Neural crest cell (in vitro differentiated cells): ENCODE measurements at regions not wholly inside any gene's neighbourhood (a gene's known extent, or its start where the extent isn't known, plus 50 kb on each side); places are given as distances from the start of the nearest gene placed in this dataset.

ENCODE experiments used
- DNase-seq: peaks from one replicate; pipeline ENCODE4 v3.0.0; 2021; ENCODE audit warnings: low read depth, mixed read lengths, low spot score
- H3K27ac Mint-ChIP-seq: one replicate; pipeline ENCODE4 v1.8.0; 2021; ENCODE audit warnings: mild to moderate bottlenecking, mixed read lengths; ENCODE audit not compliant: unreplicated experiment
- H3K27me3 Mint-ChIP-seq: 2 replicates; pipeline ENCODE4 v1.8.0; 2021; ENCODE audit warnings: low read depth, mild to moderate bottlenecking, mixed read lengths
- H3K36me3 Mint-ChIP-seq: 2 replicates; pipeline ENCODE4 v1.8.0; 2021; ENCODE audit warnings: low read depth, mild to moderate bottlenecking, mixed read lengths
- H3K4me1 Mint-ChIP-seq: 2 replicates; pipeline ENCODE4 v1.8.0; 2021; ENCODE audit warnings: mixed read lengths
- H3K4me3 Mint-ChIP-seq: one replicate; pipeline ENCODE4 v1.8.0; 2021; ENCODE audit warnings: mild to moderate bottlenecking, mixed read lengths
- H3K9me3 Mint-ChIP-seq: 2 replicates; pipeline ENCODE4 v1.8.0; 2021; ENCODE audit warnings: mixed read lengths
- TF ChIP-seq, protein P1 (sequence below): fragments of 200-600 bp; sonication (generic); conservative IDR thresholded peaks from 2 replicates; pipeline ENCODE4 v1.5.0; 2021; ENCODE audit warnings: antibody characterized with exemption, mild to moderate bottlenecking

DNA sequence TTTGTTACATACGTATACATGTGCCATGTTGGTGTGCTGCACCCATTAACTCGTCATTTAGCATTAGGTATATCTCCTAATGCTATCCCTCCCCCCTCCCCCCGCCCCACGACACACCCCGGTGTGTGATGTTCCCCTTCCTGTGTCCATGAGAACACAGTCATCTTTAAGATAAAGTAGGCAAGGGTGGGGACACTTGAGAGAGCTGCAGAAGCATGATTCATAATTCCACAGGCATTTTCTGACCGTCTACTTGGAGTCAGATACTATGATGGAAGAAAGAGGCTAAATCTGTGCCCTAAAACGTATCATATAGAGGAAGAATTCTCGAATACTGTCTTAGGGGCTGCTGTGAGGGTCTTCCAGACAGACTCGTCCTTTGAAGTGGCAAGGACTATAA, 145.9 kb upstream of the VASH1 start:
- no peak overlapping the region for H3K4me3 Mint-ChIP-seq
- peaks cover 2% of the 10 kb centered on the region for H3K36me3 Mint-ChIP-seq
- peaks cover 9% of the 10 kb centered on the region for H3K4me1 Mint-ChIP-seq
- H3K27me3 Mint-ChIP-seq, result peaks cover 14% of the 10 kb centered on the region
- TF ChIP-seq, protein P1, sequence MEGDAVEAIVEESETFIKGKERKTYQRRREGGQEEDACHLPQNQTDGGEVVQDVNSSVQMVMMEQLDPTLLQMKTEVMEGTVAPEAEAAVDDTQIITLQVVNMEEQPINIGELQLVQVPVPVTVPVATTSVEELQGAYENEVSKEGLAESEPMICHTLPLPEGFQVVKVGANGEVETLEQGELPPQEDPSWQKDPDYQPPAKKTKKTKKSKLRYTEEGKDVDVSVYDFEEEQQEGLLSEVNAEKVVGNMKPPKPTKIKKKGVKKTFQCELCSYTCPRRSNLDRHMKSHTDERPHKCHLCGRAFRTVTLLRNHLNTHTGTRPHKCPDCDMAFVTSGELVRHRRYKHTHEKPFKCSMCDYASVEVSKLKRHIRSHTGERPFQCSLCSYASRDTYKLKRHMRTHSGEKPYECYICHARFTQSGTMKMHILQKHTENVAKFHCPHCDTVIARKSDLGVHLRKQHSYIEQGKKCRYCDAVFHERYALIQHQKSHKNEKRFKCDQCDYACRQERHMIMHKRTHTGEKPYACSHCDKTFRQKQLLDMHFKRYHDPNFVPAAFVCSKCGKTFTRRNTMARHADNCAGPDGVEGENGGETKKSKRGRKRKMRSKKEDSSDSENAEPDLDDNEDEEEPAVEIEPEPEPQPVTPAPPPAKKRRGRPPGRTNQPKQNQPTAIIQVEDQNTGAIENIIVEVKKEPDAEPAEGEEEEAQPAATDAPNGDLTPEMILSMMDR, result no peak
- H3K9me3 Mint-ChIP-seq, result peaks cover 5% of the 10 kb centered on the region
- H3K27ac Mint-ChIP-seq, result no peak overlapping the region
- no peak for DNase-seq

DNA sequence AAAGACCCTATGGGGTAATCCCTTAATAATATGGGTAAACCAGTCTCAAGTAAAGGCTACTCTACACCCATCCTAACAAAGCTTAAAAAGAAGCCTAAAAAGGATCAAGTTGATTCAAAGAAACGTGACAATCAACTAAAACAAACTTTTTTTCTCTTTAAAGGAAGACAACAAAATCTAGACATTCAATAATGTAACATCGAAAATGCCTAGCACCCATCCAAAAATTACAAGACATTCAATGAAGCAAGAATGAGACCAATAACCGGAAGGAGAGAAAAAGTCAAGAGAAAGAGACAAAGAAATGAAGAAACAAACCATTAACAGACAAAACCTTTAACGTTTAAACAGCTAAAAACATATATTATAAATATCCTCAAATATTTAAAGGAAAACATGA, 143.8 kb upstream of the VASH1 start:
- peaks cover 17% of the 10 kb centered on the region for H3K27me3 Mint-ChIP-seq
- no peak overlapping the region for H3K4me3 Mint-ChIP-seq
- TF ChIP-seq, protein P1, result no peak
- peaks cover 9% of the 10 kb centered on the region for H3K4me1 Mint-ChIP-seq
- peaks cover 2% of the 10 kb centered on the region for H3K36me3 Mint-ChIP-seq
- peaks cover 5% of the 10 kb centered on the region for H3K9me3 Mint-ChIP-seq
- no peak overlapping the region for H3K27ac Mint-ChIP-seq
- DNase-seq, result no peak

DNA sequence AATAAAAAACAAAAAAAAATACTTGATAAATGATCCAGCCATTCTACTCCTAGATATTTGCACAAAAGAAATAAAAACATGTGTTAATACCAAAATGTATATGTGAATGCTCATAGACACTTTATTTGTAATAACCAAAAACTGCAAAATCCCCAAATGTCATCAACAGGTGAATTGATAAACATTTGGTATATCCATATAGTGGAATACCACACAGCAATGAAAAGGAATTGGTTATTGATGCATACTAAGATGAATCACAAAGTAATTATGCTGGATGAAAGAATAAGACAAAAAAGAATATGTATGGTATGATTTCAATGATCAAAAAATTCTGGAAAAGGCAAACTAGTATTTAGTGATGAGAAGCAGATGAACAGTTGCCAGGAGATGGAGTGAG, 124.7 kb upstream of the VASH1 start:
- no peak overlapping the region for H3K4me3 Mint-ChIP-seq
- TF ChIP-seq, protein P1, result no peak
- no peaks in the 10 kb centered on the region for H3K36me3 Mint-ChIP-seq
- peaks cover 3% of the 10 kb centered on the region for H3K9me3 Mint-ChIP-seq
- peaks cover 4% of the 10 kb centered on the region for H3K27me3 Mint-ChIP-seq
- no peak for DNase-seq
- no peak overlapping the region for H3K27ac Mint-ChIP-seq
- H3K4me1 Mint-ChIP-seq, result no peaks in the 10 kb centered on the region

DNA sequence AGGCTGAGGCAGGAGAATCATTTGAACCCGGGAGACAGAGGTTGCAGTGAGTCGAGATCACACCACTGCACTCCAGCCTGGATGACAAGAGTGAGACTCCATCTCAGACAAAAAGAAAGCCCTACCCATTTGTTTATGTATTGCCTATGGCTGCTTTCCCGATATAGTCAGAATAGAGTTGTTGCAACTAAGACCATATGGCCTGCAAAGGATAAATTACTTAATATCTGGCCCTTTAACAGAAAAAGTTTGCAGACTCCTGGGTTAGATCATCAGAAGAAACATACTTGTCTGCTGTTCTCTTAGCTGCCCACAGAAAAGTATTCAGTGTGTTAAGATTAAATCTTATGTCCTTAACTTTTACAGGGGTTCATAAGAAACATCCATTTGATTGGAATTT, 122.4 kb upstream of the VASH1 start:
- H3K27me3 Mint-ChIP-seq, result peaks cover 4% of the 10 kb centered on the region
- H3K9me3 Mint-ChIP-seq, result peaks cover 3% of the 10 kb centered on the region
- no peaks in the 10 kb centered on the region for H3K36me3 Mint-ChIP-seq
- H3K4me3 Mint-ChIP-seq, result no peak overlapping the region
- TF ChIP-seq, protein P1, result no peak
- DNase-seq, result no peak
- no peak overlapping the region for H3K27ac Mint-ChIP-seq
- peaks cover 3% of the 10 kb centered on the region for H3K4me1 Mint-ChIP-seq

DNA sequence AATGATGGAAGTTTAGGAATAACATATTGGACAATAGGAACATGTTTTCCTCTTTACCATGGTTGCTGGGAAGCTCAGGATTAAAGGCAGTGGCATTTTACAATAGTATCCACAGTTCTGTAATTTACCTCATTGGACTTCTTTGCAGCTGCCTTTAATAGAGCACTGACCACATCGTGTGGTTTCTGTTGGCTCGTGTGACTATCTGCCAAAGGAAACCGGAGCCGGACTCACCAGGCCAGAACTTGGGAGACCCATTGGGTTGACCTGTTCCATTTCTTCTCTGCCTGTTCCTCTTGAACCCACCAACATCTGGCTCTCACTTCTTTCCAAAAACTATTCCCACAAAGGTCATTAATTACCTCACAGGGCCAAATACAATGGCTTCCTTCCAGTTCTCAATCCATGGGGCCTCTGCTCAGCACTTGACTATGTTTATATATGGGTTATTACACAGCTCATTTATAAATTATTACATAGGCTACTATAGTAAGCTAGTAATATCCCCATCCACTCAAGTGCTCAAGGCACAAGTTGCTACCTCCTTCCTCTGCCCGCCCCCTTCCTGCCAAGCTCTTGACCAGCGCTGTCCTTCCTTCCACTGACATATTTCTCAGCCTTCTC, 121.5 kb upstream of the VASH1 start:
- Mint-ChIP-seq H3K36me3 (no peaks in the 10 kb centered on the region), H3K27ac (no peak overlapping the region), H3K9me3 (peaks cover 3% of the 10 kb centered on the region), H3K4me3 (no peak overlapping the region), H3K4me1 (peaks cover 12% of the 10 kb centered on the region), H3K27me3 (peaks cover 4% of the 10 kb centered on the region)
- TF ChIP-seq, protein P1, result no peak
- no peak for DNase-seq
